AG04450 (cell line): ENCODE measurements at regions not wholly inside any gene's neighbourhood (a gene's known extent, or its start where the extent isn't known, plus 50 kb on each side); places are given as distances from the start of the nearest gene placed in this dataset.
"Not testable (repeated sequence)": the region's sequence is repeated elsewhere in the genome, so short reads cannot be mapped to it uniquely, and the experiment has no call there.

ENCODE experiments used
- CTCF ChIA-PET: fragments of 300-600, 350-600 bp; formaldehyde crosslinking; extraction: SDS; loops from one replicate; lab custom pipeline; 2022; ENCODE audit warnings: antibody characterized with exemption, inconsistent platforms; lab: Charles Lee
- POLR2A ChIA-PET: fragments of 350-600 bp; formaldehyde crosslinking; extraction: SDS; loops from one replicate; lab custom pipeline; 2021; ENCODE audit warnings: antibody characterized with exemption, inconsistent platforms; lab: Yijun Ruan, JAX
- DNase-seq: peaks from one replicate; pipeline ENCODE4 v3.0.0-alpha.2; 2011; ENCODE audit warnings: low read depth, low spot score
- H3K27ac ChIP-seq: one replicate; pipeline ENCODE4 v1.5.1; 2012; ENCODE audit warnings: low read depth, low read length, control low read depth
- H3K27me3 ChIP-seq: one replicate; pipeline ENCODE4 v1.6.0; 2012; ENCODE audit warnings: low read length; ENCODE audit not compliant: control insufficient read depth, insufficient read depth
- H3K4me3 ChIP-seq: 2 replicates; pipeline ENCODE4 v1.5.1; 2011; ENCODE audit warnings: mild to moderate bottlenecking, low read depth, low read length, control low read depth
- H3K9me3 ChIP-seq: 2 replicates; pipeline ENCODE4 v1.5.1; 2012; ENCODE audit warnings: low read length; ENCODE audit not compliant: control insufficient read depth, insufficient read depth
- CTCF ChIP-seq: IDR thresholded peaks from 2 replicates; pipeline ENCODE4 v1.5.1; 2011; ENCODE audit warnings: low read depth, low read length, control low read depth, inconsistent platforms

GRCh38 chrX:109782994-109783700 lies 50.1 kb upstream of the ACSL4 start:
- POLR2A ChIA-PET = no interaction called here
- H3K9me3 ChIP-seq = no peaks in the 10 kb centered on the region
- no peak for TF ChIP-seq CTCF
- H3K4me3 ChIP-seq = no peak overlapping the region
- CTCF ChIA-PET = no interaction called here
- peak; percentile 8 for DNase-seq
- no peaks in the 10 kb centered on the region for H3K27me3 ChIP-seq
- no peak overlapping the region for H3K27ac ChIP-seq

- no peaks in the 10 kb centered on the region for H3K9me3 ChIP-seq
- H3K27me3 ChIP-seq = no peaks in the 10 kb centered on the region
- DNase-seq = no peak
- H3K4me3 ChIP-seq = no peak overlapping the region
- ChIA-PET CTCF (no interaction called here), POLR2A (no interaction called here)
- no peak overlapping the region for H3K27ac ChIP-seq
- TF ChIP-seq CTCF = no peak
These were observed 50.6 kb upstream of the ACSL4 start for GRCh38 chrX:109783701-109784079.

- no peaks in the 10 kb centered on the region for H3K27me3 ChIP-seq
- no peaks in the 10 kb centered on the region for H3K9me3 ChIP-seq
- H3K27ac ChIP-seq = no peak overlapping the region
- DNase-seq = no peak
- ChIA-PET CTCF (interaction anchor here (0.8 kb wide), 1 partner anchor 56 kb away, joined by 4 read pairs; no protein-coding TSS in a partner anchor), POLR2A (no interaction called here)
- TF ChIP-seq CTCF = no peak
- H3K4me3 ChIP-seq = no peak overlapping the region
These were observed 52.0 kb upstream of the ACSL4 start for GRCh38 chrX:109785053-109785452.

GRCh38 chrX:109790511-109790910 lies 57.5 kb upstream of the ACSL4 start:
- POLR2A ChIA-PET, DNase-seq, H3K9me3 ChIP-seq, H3K27me3 ChIP-seq, H3K4me3 ChIP-seq, H3K27ac ChIP-seq, CTCF ChIA-PET: not testable (repeated sequence)

- CTCF ChIA-PET = no interaction called here
- H3K9me3 ChIP-seq = no peaks in the 10 kb centered on the region
- POLR2A ChIA-PET = no interaction called here
- DNase-seq = no peak
- no peaks in the 10 kb centered on the region for H3K27me3 ChIP-seq
- no peak overlapping the region for H3K27ac ChIP-seq
- no peak for TF ChIP-seq CTCF
- H3K4me3 ChIP-seq = no peak overlapping the region
These were observed 60.1 kb upstream of the ACSL4 start for GRCh38 chrX:109793191-109793590.
